ENCODE measurements at regions not wholly inside any gene's neighbourhood (a gene's known extent, or its start where the extent isn't known, plus 50 kb on each side); places are given as distances from the start of the nearest gene placed in this dataset.

DNA sequence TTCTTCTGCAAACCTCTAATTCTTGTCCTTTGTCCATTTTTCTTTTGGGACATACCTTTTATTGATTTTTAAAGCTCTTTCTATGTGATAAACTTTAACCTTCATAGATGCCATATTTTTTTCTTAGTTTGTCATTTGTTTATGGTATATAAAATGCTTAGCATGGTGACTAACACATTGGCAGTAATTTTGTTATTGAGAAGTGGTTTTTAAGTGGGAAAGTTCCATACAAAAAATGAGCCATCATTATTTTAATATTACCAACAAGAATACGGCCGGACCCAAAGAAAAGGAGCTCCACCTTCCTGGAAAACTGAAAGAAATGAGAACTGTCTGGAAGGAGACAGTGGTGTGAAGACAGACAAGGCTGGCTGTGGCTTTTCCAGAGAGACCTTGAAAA lies 270.1 kb upstream of the SIX2 start:
- TF ChIP-seq, protein P1, sequence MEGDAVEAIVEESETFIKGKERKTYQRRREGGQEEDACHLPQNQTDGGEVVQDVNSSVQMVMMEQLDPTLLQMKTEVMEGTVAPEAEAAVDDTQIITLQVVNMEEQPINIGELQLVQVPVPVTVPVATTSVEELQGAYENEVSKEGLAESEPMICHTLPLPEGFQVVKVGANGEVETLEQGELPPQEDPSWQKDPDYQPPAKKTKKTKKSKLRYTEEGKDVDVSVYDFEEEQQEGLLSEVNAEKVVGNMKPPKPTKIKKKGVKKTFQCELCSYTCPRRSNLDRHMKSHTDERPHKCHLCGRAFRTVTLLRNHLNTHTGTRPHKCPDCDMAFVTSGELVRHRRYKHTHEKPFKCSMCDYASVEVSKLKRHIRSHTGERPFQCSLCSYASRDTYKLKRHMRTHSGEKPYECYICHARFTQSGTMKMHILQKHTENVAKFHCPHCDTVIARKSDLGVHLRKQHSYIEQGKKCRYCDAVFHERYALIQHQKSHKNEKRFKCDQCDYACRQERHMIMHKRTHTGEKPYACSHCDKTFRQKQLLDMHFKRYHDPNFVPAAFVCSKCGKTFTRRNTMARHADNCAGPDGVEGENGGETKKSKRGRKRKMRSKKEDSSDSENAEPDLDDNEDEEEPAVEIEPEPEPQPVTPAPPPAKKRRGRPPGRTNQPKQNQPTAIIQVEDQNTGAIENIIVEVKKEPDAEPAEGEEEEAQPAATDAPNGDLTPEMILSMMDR (IDR thresholded peaks at IDR 0.05) = no peak
- Histone ChIP-seq H3K36me3 (no peaks in the 10 kb centered on the region), H3K27ac (no peak overlapping the region), H3K4me1 (no peaks in the 10 kb centered on the region), H3K9me3 (no peaks in the 10 kb centered on the region), H3K27me3 (no peaks in the 10 kb centered on the region), H3K4me3 (no peak overlapping the region), H3K9ac (ENCODE audit: low read depth in 2 of 2, low read length in 2 of 2) (no peak overlapping the region)
- intact Hi-C loops (cut with DNase I) = no loop called here
- no peak for DNase-seq

DNA sequence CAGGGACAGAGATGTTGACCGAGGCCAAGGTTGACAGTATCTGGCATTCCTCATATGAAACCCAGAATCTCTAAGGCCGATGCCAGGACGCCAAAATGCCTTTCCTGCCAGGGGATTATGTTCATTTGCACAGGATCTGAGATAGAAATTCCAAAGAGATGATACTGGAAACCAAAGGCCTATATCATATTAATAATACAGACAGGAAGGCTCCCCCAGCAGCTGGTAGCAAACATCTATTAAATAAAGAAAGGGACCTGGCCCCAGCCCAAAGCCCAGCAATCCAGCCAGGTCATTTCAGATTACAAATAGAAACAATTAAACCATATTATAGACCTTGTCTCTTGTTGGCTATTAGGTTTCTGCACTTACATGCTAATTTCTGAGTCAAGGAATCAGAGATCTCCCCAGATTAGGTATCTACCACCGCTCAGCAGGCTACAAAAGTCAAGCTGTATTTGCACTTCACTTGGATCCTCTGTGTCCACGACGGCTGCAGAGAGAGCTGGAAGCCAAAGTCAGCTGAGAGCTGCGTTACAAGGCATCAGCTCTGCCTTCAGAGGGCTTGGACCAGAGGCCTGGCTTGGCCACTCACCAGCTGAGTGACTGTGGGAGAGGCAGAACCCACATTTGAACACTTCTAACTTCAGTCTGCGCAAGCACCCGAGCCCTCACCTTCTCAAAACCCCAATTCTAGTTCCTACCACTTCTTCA lies 269.3 kb upstream of the SIX2 start:
- H3K36me3 ChIP-seq = no peaks in the 10 kb centered on the region
- H3K9ac ChIP-seq (ENCODE audit: low read depth in 2 of 2, low read length in 2 of 2) = no peak overlapping the region
- no peak overlapping the region for H3K27ac ChIP-seq
- H3K4me3 ChIP-seq = no peak overlapping the region
- H3K4me1 ChIP-seq = no peaks in the 10 kb centered on the region
- DNase-seq = no peak
- no peaks in the 10 kb centered on the region for H3K9me3 ChIP-seq
- no peaks in the 10 kb centered on the region for H3K27me3 ChIP-seq
- TF ChIP-seq, protein P1 (IDR thresholded peaks at IDR 0.05) = no peak
- intact Hi-C loops (cut with DNase I) = no loop called here

DNA sequence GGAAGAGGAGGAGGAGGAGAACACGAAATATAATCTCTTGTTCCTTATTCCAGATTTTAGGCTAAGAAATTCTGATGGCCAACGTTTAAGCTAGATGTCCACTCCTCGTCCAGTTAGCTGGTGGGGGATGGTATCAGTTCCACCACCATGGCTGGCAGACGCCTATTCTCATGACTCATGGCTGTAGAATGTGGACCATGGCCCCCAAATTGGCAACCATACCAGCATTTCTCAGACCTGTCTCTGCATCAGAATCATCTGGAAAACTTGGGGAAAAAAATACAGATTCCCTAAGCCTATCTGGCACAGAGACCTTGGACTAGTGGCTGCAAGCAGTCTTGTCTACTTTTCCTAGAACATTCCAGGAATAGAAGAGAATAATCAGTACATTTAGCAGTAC lies 267.7 kb upstream of the SIX2 start:
- no peak for DNase-seq
- Histone ChIP-seq H3K36me3 (no peaks in the 10 kb centered on the region), H3K9me3 (no peaks in the 10 kb centered on the region), H3K9ac (ENCODE audit: low read depth in 2 of 2, low read length in 2 of 2) (no peak overlapping the region), H3K4me3 (no peak overlapping the region), H3K4me1 (no peaks in the 10 kb centered on the region), H3K27ac (no peak overlapping the region), H3K27me3 (no peaks in the 10 kb centered on the region)
- TF ChIP-seq, protein P1 (IDR thresholded peaks at IDR 0.05) = no peak
- intact Hi-C loops (cut with DNase I) = no loop called here

DNA sequence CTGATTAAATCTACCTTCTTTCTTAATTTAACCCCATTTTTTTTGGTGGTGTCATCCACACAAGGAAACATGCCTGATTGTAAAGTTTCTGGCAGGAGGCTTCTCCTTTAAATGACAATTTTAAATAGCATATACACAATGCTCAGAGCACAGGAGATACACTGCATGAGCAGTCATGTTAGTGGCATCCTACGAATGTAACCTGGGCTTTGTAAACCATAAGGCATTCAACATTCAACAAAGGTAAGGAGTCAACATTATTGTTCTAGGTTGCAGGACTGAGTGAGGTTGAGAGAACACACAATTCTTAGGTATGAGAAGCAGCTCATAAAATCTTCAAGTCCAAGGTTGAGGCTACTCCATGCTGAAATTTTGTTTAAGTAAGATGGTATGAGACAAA lies 266.6 kb upstream of the SIX2 start:
- DNase-seq = no peak
- no peaks in the 10 kb centered on the region for H3K27me3 ChIP-seq
- TF ChIP-seq, protein P1 (IDR thresholded peaks at IDR 0.05) = no peak
- H3K4me3 ChIP-seq = no peak overlapping the region
- no peak overlapping the region for H3K9ac ChIP-seq (ENCODE audit: low read depth in 2 of 2, low read length in 2 of 2)
- no peaks in the 10 kb centered on the region for H3K9me3 ChIP-seq
- intact Hi-C loops (cut with DNase I) = no loop called here
- H3K4me1 ChIP-seq = no peaks in the 10 kb centered on the region
- H3K27ac ChIP-seq = no peak overlapping the region
- H3K36me3 ChIP-seq = no peaks in the 10 kb centered on the region

DNA sequence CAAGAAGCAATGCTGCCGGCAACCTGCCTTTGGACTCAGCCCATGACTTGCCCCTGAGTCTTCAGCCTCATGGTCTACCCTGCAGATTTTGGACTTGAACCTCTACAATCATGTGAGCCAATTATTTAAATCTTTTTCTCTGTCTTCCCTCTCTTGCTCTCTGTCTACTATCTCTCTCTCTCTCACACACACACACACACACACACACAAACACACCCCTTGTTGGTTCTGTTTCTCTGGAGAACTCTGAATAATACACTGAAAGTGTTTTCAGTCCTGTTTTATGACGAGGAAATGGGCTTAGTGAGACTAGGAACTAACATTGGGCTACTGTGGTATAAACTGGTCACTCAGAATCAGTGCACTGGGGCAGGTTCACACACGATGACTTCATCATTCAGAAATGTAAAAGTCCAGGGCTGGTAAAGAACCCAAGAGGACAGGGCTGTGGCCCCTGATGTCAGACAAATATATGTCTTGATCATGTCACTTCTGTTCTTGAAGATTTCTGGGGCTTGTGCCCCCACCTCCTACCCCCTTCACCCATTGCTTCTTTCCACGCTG lies 266.1 kb upstream of the SIX2 start:
- H3K27me3 ChIP-seq = no peaks in the 10 kb centered on the region
- H3K9ac ChIP-seq (ENCODE audit: low read depth in 2 of 2, low read length in 2 of 2) = no peak overlapping the region
- H3K4me1 ChIP-seq = no peaks in the 10 kb centered on the region
- TF ChIP-seq, protein P1 (IDR thresholded peaks at IDR 0.05) = no peak
- no peaks in the 10 kb centered on the region for H3K36me3 ChIP-seq
- intact Hi-C loops (cut with DNase I) = no loop called here
- DNase-seq = no peak
- no peak overlapping the region for H3K27ac ChIP-seq
- no peak overlapping the region for H3K4me3 ChIP-seq
- H3K9me3 ChIP-seq = no peaks in the 10 kb centered on the region

Measured in colonic mucosa (tissue), 4 donors.